ENCODE measurements at regions not wholly inside any gene's neighbourhood (a gene's known extent, or its start where the extent isn't known, plus 50 kb on each side); places are given as distances from the start of the nearest gene placed in this dataset.

GRCh38 chr12:34290381-34290995, 268.2 kb downstream of the ALG10 start:
- Histone ChIP-seq H2BK15ac (ENCODE audit: low read depth, low read length) (no peak overlapping the region), H3K23ac (ENCODE audit: insufficient read length, low read depth, low read length) (no peak overlapping the region), H2BK12ac (ENCODE audit: insufficient read length, low read depth, low read length) (no peak overlapping the region), H3T11ph (ENCODE audit: low read length) (no peak overlapping the region), H3K14ac (ENCODE audit: insufficient read depth, low read length) (no peak overlapping the region), H2BK120ac (ENCODE audit: low read depth, low read length, poor library complexity, severe bottlenecking) (no peak overlapping the region), H4K5ac (ENCODE audit: insufficient read length, low read depth, low read length) (no peak overlapping the region), H3K4me2 (ENCODE audit: insufficient read depth, insufficient read length, low read length) (no peak overlapping the region), H3K27ac (ENCODE audit: insufficient read length, low read depth, low read length) (no peak overlapping the region), H2BK5ac (ENCODE audit: insufficient read length, low read length) (no peak overlapping the region), H4K91ac (ENCODE audit: insufficient read length, low read depth, low read length) (no peak overlapping the region), H3K79me2 (ENCODE audit: insufficient read depth, low read length) (no peaks in the 10 kb centered on the region), H2AK5ac (ENCODE audit: insufficient read length, low read length) (no peak overlapping the region), H3K9me3 (ENCODE audit: control insufficient read depth, low read depth, low read length) (peaks cover 57% of the 10 kb centered on the region), H2BK20ac (ENCODE audit: low read depth, low read length, poor library complexity, severe bottlenecking) (no peak overlapping the region), H3K27me3 (ENCODE audit: insufficient read depth, low read length) (no peaks in the 10 kb centered on the region), H3K18ac (ENCODE audit: insufficient read length, low read depth, low read length) (no peak overlapping the region), H3K9ac (ENCODE audit: extremely low read depth, insufficient read length, low read length) (no peak overlapping the region), H3K56ac (ENCODE audit: insufficient read length, low read depth, low read length) (no peak overlapping the region), H4K8ac (replicated peaks; ENCODE audit: insufficient read length, low read depth, low read length) (no peak overlapping the region), H3K4me1 (ENCODE audit: insufficient read depth, low read length) (no peaks in the 10 kb centered on the region), H3K4ac (ENCODE audit: low read depth, low read length) (no peak overlapping the region), H2AFZ (ENCODE audit: low read length) (no peak overlapping the region), H4K20me1 (ENCODE audit: control insufficient read depth, insufficient read depth, insufficient read length) (no peaks in the 10 kb centered on the region), H3K23me2 (ENCODE audit: insufficient read length, low read depth, low read length, poor library complexity, severe bottlenecking) (no peaks in the 10 kb centered on the region), H3K79me1 (ENCODE audit: insufficient read depth, low read depth, low read length, poor library complexity, severe bottlenecking) (no peaks in the 10 kb centered on the region)
- no peak overlapping the region for H3K27ac Mint-ChIP-seq
- H3K4me3 Mint-ChIP-seq: no peak overlapping the region
- peaks cover 8% of the 10 kb centered on the region; the same call in 1 of the 2 replicates for H3K27me3 Mint-ChIP-seq (ENCODE audit: low read depth)
- H3K36me3 Mint-ChIP-seq (ENCODE audit: insufficient read depth in 1 of 3, low read depth in 3 of 3): peaks cover 24 to 29% (median 27%) of the 10 kb centered on the region in 3 experiments
- no peak for TF ChIP-seq CTCF (conservative IDR thresholded peaks at IDR 0.05)
- DNase-seq: no peak
- no peaks in the 10 kb centered on the region for H3K4me1 Mint-ChIP-seq
- no CpG with 5 or more reads among the region's 27 CpGs for WGBS (ENCODE audit: extremely low coverage, insufficient read length, low lambda C conversion rate)
- H3K9me3 Mint-ChIP-seq: peaks cover 94 to 98% of the 10 kb centered on the region in 2 experiments

Measured in H9 (cell line).